ENCODE measurements at regions not wholly inside any gene's neighbourhood (a gene's known extent, or its start where the extent isn't known, plus 50 kb on each side); places are given as distances from the start of the nearest gene placed in this dataset.
A peak's percentile ranks its signal among the peaks of the same experiment; 100 is the strongest.

GRCh38 chr4:67101612-67102011, 443.7 kb downstream of the CENPC start:
- H3K4me1 Mint-ChIP-seq, result no peaks in the 10 kb centered on the region
- H3K4me3 Mint-ChIP-seq, result no peak overlapping the region
- no peak for DNase-seq
- H3K27me3 Mint-ChIP-seq, result no peaks in the 10 kb centered on the region
- CTCF ChIA-PET, result interaction anchor here (1.5 kb wide), 1 partner anchor 14 kb away, joined by 3 read pairs; no protein-coding TSS in a partner anchor
- H3K36me3 Mint-ChIP-seq, result no peaks in the 10 kb centered on the region
- H3K27ac Mint-ChIP-seq, result no peak overlapping the region
- H3K9me3 Mint-ChIP-seq, result peaks cover 1% of the 10 kb centered on the region

GRCh38 chr4:67092351-67092750, 453.0 kb downstream of the CENPC start:
- H3K36me3 Mint-ChIP-seq, result no peaks in the 10 kb centered on the region
- CTCF ChIA-PET, result no interaction called here
- H3K9me3 Mint-ChIP-seq, result no peaks in the 10 kb centered on the region
- no peak overlapping the region for H3K27ac Mint-ChIP-seq
- DNase-seq, result no peak
- no peaks in the 10 kb centered on the region for H3K27me3 Mint-ChIP-seq
- no peak overlapping the region for H3K4me3 Mint-ChIP-seq
- no peaks in the 10 kb centered on the region for H3K4me1 Mint-ChIP-seq

GRCh38 chr4:67091673-67092072, 453.6 kb downstream of the CENPC start:
- no peaks in the 10 kb centered on the region for H3K9me3 Mint-ChIP-seq
- no peaks in the 10 kb centered on the region for H3K4me1 Mint-ChIP-seq
- no peak for DNase-seq
- H3K36me3 Mint-ChIP-seq, result no peaks in the 10 kb centered on the region
- CTCF ChIA-PET, result no interaction called here
- H3K27ac Mint-ChIP-seq, result no peak overlapping the region
- no peaks in the 10 kb centered on the region for H3K27me3 Mint-ChIP-seq
- no peak overlapping the region for H3K4me3 Mint-ChIP-seq

- Mint-ChIP-seq H3K27ac (no peak overlapping the region), H3K36me3 (no peaks in the 10 kb centered on the region), H3K4me1 (no peaks in the 10 kb centered on the region), H3K27me3 (no peaks in the 10 kb centered on the region), H3K4me3 (no peak overlapping the region), H3K9me3 (no peaks in the 10 kb centered on the region)
- peak; percentile 56 for DNase-seq
- CTCF ChIA-PET, result interaction anchor here (1.3 to 2.5 kb wide), 4 partner anchors 9 to 305 kb away, joined by 3 to 24 read pairs (median 6); no protein-coding TSS in a partner anchor
Observed at GRCh38 chr4:67087897-67088296, 457.4 kb downstream of the CENPC start.

GRCh38 chr4:67084783-67085182, 460.5 kb downstream of the CENPC start:
- CTCF ChIA-PET, result no interaction called here
- H3K36me3 Mint-ChIP-seq, result no peaks in the 10 kb centered on the region
- no peak for DNase-seq
- H3K27me3 Mint-ChIP-seq, result no peaks in the 10 kb centered on the region
- H3K27ac Mint-ChIP-seq, result no peak overlapping the region
- no peak overlapping the region for H3K4me3 Mint-ChIP-seq
- H3K4me1 Mint-ChIP-seq, result no peaks in the 10 kb centered on the region
- no peaks in the 10 kb centered on the region for H3K9me3 Mint-ChIP-seq

- Mint-ChIP-seq H3K27me3 (no peaks in the 10 kb centered on the region), H3K27ac (no peak overlapping the region), H3K4me1 (no peaks in the 10 kb centered on the region), H3K9me3 (no peaks in the 10 kb centered on the region), H3K4me3 (no peak overlapping the region), H3K36me3 (no peaks in the 10 kb centered on the region)
- CTCF ChIA-PET, result no interaction called here
- no peak for DNase-seq
Observed at GRCh38 chr4:67083496-67083895, 461.8 kb downstream of the CENPC start.

- Mint-ChIP-seq H3K9me3 (no peaks in the 10 kb centered on the region), H3K27ac (no peak overlapping the region), H3K4me1 (no peaks in the 10 kb centered on the region), H3K4me3 (no peak overlapping the region), H3K27me3 (no peaks in the 10 kb centered on the region), H3K36me3 (no peaks in the 10 kb centered on the region)
- DNase-seq, result no peak
- CTCF ChIA-PET, result no interaction called here
Observed at GRCh38 chr4:67082746-67083145, 462.6 kb downstream of the CENPC start.

- Mint-ChIP-seq H3K36me3 (no peaks in the 10 kb centered on the region), H3K9me3 (no peaks in the 10 kb centered on the region), H3K27me3 (no peaks in the 10 kb centered on the region), H3K4me3 (no peak overlapping the region), H3K4me1 (no peaks in the 10 kb centered on the region), H3K27ac (no peak overlapping the region)
- DNase-seq, result no peak
- CTCF ChIA-PET, result no interaction called here
Observed at GRCh38 chr4:67080046-67080557, 465.2 kb downstream of the CENPC start.

- DNase-seq, result no peak
- H3K27me3 Mint-ChIP-seq, result no peaks in the 10 kb centered on the region
- H3K4me3 Mint-ChIP-seq, result no peak overlapping the region
- no peaks in the 10 kb centered on the region for H3K36me3 Mint-ChIP-seq
- CTCF ChIA-PET, result no interaction called here
- peaks cover 5% of the 10 kb centered on the region for H3K9me3 Mint-ChIP-seq
- no peaks in the 10 kb centered on the region for H3K4me1 Mint-ChIP-seq
- H3K27ac Mint-ChIP-seq, result no peak overlapping the region
Observed at GRCh38 chr4:67071641-67072040, 473.7 kb downstream of the CENPC start.

GRCh38 chr4:67055319-67055718, 490.0 kb downstream of the CENPC start:
- DNase-seq, result no peak
- CTCF ChIA-PET, result no interaction called here
- H3K9me3 Mint-ChIP-seq, result no peaks in the 10 kb centered on the region
- H3K4me3 Mint-ChIP-seq, result no peak overlapping the region
- no peaks in the 10 kb centered on the region for H3K36me3 Mint-ChIP-seq
- H3K27me3 Mint-ChIP-seq, result no peaks in the 10 kb centered on the region
- H3K4me1 Mint-ChIP-seq, result no peaks in the 10 kb centered on the region
- H3K27ac Mint-ChIP-seq, result no peak overlapping the region

GRCh38 chr4:67054896-67055295, 490.4 kb downstream of the CENPC start:
- Mint-ChIP-seq H3K4me3 (no peak overlapping the region), H3K36me3 (no peaks in the 10 kb centered on the region), H3K27ac (no peak overlapping the region), H3K4me1 (no peaks in the 10 kb centered on the region), H3K27me3 (no peaks in the 10 kb centered on the region), H3K9me3 (no peaks in the 10 kb centered on the region)
- CTCF ChIA-PET, result interaction anchor here (0.7 kb wide), 1 partner anchor 18 kb away, joined by 3 read pairs; no protein-coding TSS in a partner anchor
- DNase-seq, result no peak

- H3K36me3 Mint-ChIP-seq, result no peaks in the 10 kb centered on the region
Observed at GRCh38 chr4:67052814-67053675, 492.3 kb downstream of the CENPC start.

GRCh38 chr4:67051000-67051789, 494.1 kb downstream of the CENPC start:
- no peaks in the 10 kb centered on the region for H3K9me3 Mint-ChIP-seq
- H3K27ac Mint-ChIP-seq, result no peak overlapping the region
- CTCF ChIA-PET, result no interaction called here
- no peaks in the 10 kb centered on the region for H3K36me3 Mint-ChIP-seq
- H3K4me3 Mint-ChIP-seq, result no peak overlapping the region
- no peak for DNase-seq
- H3K27me3 Mint-ChIP-seq, result no peaks in the 10 kb centered on the region
- H3K4me1 Mint-ChIP-seq, result no peaks in the 10 kb centered on the region

More at GRCh38 chr4:67052814-67053675, 492.3 kb downstream of the CENPC start:
- Mint-ChIP-seq H3K9me3 (no peaks in the 10 kb centered on the region), H3K27ac (no peak overlapping the region), H3K4me3 (no peak overlapping the region), H3K4me1 (no peaks in the 10 kb centered on the region), H3K27me3 (no peaks in the 10 kb centered on the region)
- DNase-seq, result no peak
- CTCF ChIA-PET, result no interaction called here

GRCh38 chr4:67049446-67049845, 495.9 kb downstream of the CENPC start:
- CTCF ChIA-PET, result no interaction called here
- no peak overlapping the region for H3K4me3 Mint-ChIP-seq
- no peak for DNase-seq
- no peaks in the 10 kb centered on the region for H3K9me3 Mint-ChIP-seq
- no peaks in the 10 kb centered on the region for H3K27me3 Mint-ChIP-seq
- H3K4me1 Mint-ChIP-seq, result no peaks in the 10 kb centered on the region
- no peaks in the 10 kb centered on the region for H3K36me3 Mint-ChIP-seq
- H3K27ac Mint-ChIP-seq, result no peak overlapping the region

- Mint-ChIP-seq H3K9me3 (no peaks in the 10 kb centered on the region), H3K36me3 (no peaks in the 10 kb centered on the region), H3K27me3 (no peaks in the 10 kb centered on the region), H3K27ac (no peak overlapping the region), H3K4me3 (no peak overlapping the region), H3K4me1 (no peaks in the 10 kb centered on the region)
- no peak for DNase-seq
- CTCF ChIA-PET, result no interaction called here
Observed at GRCh38 chr4:67048530-67048929, 496.8 kb downstream of the CENPC start.

Measured in activated naive CD4-positive, alpha-beta T cell treated with anti-CD3 and anti-CD28 coated beads, Interleukin-2, amount 10 ng/mL, durations not matched to agents 7 days and 5 days (primary cell).